ENCODE measurements at regions not wholly inside any gene's neighbourhood (a gene's known extent, or its start where the extent isn't known, plus 50 kb on each side); places are given as distances from the start of the nearest gene placed in this dataset.

DNA sequence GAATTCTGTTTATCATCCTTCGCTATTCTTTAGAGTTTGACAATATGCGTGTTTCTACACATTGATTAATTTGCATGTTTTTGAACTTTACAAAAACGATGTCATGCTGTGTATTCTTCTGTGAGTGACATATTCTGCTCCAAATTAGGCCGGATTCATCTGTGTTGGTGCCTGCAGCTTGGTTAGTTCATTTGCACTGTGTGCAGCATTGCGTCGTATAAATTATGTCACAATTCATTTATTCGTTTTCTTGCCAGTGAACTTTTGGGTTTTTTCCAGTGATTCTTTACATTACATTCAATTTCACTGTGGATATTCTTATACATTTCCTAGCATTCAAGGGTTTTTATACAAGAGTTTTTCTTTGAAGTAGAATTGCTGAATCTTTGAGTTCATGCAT lies 118.3 kb downstream of the KCNF1 start:
- TF ChIP-seq POLR2A (IDR thresholded peaks at IDR 0.05; ENCODE audit: extremely low read depth, insufficient read length), result no peak
- TF ChIP-seq MYC (IDR thresholded peaks at IDR 0.05; ENCODE audit: low read depth, low read length), result no peak
- TF ChIP-seq, protein P1, sequence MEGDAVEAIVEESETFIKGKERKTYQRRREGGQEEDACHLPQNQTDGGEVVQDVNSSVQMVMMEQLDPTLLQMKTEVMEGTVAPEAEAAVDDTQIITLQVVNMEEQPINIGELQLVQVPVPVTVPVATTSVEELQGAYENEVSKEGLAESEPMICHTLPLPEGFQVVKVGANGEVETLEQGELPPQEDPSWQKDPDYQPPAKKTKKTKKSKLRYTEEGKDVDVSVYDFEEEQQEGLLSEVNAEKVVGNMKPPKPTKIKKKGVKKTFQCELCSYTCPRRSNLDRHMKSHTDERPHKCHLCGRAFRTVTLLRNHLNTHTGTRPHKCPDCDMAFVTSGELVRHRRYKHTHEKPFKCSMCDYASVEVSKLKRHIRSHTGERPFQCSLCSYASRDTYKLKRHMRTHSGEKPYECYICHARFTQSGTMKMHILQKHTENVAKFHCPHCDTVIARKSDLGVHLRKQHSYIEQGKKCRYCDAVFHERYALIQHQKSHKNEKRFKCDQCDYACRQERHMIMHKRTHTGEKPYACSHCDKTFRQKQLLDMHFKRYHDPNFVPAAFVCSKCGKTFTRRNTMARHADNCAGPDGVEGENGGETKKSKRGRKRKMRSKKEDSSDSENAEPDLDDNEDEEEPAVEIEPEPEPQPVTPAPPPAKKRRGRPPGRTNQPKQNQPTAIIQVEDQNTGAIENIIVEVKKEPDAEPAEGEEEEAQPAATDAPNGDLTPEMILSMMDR (IDR thresholded peaks at IDR 0.05; ENCODE audit: low read depth, low read length), result no peak
- TF ChIP-seq, protein P2, sequence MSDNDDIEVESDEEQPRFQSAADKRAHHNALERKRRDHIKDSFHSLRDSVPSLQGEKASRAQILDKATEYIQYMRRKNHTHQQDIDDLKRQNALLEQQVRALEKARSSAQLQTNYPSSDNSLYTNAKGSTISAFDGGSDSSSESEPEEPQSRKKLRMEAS (IDR thresholded peaks at IDR 0.05; ENCODE audit: low read depth, low read length), result no peak

Data from NB4 (cell line).